Left lung (tissue), 4 donors: ENCODE measurements at regions not wholly inside any gene's neighbourhood (a gene's known extent, or its start where the extent isn't known, plus 50 kb on each side); places are given as distances from the start of the nearest gene placed in this dataset.

Source experiments
- ATAC-seq: fragments of 200-7000 bp; cut with Tn5 transposase; one replicate; pipeline ENCODE4 v1.9.1; 2020; ENCODE audit warnings: moderate library complexity
- DNase-seq, 4 donors: peaks; one replicate each; pipeline ENCODE4 v3.0.0-alpha.2; 2013 to 2020
- H3K27ac ChIP-seq, 2 donors: fragments of 200-600 bp; sonication (generic) in 1 of 2; one replicate each; pipeline versions ENCODE4 v1.5.0 to v1.8.0; 2020 to 2021
- H3K27me3 ChIP-seq, 2 donors: fragments of 200-600 bp; sonication (generic) in 1 of 2; one replicate each; pipeline versions ENCODE4 v1.5.0 to v1.8.0; 2020 to 2021
- H3K36me3 ChIP-seq, 2 donors: fragments of 200-600 bp; sonication (generic) in 1 of 2; one replicate each; pipeline versions ENCODE4 v1.5.0 to v1.8.0; 2020 to 2021
- H3K4me1 ChIP-seq, 2 donors: fragments of 200-600 bp; one replicate each; pipeline ENCODE4 v1.8.0; 2021
- H3K4me3 ChIP-seq, 2 donors: fragments of 200-600 bp; sonication (generic) in 1 of 2; one replicate each; pipeline versions ENCODE4 v1.5.0 to v1.8.0; 2020 to 2021; ENCODE audit warnings: mild to moderate bottlenecking in 1 of 2
- H3K9me3 ChIP-seq, 2 donors: fragments of 200-600 bp; sonication (generic) in 1 of 2; one replicate each; pipeline versions ENCODE4 v1.5.0 to v1.8.0; 2020 to 2021
- intact Hi-C, 2 donors: fragments of 100-400 bp; cut with DNase I; formaldehyde crosslinking; loops; one replicate each; pipeline versions ENCODE4 v1.11.2 to v1.14.2; 2022
- TF ChIP-seq, protein P1 (sequence below), 2 donors: fragments of 200-600 bp; sonication (generic) in 1 of 2; IDR thresholded peaks; one replicate each; pipeline versions ENCODE4 v1.5.0 to v1.8.0; 2021; ENCODE audit warnings: antibody characterized with exemption in 2 of 2
- donor health status: DM: no; HTN: yes; CAD: no.
- donor health status: DM: no; HTN: no; CAD: no.

DNA sequence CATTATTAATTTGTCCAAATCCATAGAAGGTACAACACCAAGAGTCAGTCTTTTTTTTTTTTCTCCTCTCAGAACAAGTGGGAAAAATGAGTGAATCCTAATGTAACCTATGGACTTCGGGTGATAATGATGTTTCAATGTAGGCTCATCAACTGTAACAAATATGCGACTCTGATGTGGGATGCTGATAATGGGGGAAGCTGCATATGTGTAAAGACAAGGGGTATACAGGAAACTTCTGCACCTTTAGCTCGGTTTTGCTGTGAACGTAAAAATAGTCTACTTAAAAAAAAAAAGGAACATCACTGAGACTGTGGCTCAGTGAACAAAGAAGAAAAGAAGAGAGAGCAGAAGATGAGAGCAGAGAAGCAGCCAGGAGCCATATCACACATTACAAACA lies 78.3 kb upstream of the ARHGAP32 start:
- no peak overlapping the region for H3K27ac ChIP-seq
- ATAC-seq (no peak), DNase-seq (no peak)
- TF ChIP-seq, protein P1, sequence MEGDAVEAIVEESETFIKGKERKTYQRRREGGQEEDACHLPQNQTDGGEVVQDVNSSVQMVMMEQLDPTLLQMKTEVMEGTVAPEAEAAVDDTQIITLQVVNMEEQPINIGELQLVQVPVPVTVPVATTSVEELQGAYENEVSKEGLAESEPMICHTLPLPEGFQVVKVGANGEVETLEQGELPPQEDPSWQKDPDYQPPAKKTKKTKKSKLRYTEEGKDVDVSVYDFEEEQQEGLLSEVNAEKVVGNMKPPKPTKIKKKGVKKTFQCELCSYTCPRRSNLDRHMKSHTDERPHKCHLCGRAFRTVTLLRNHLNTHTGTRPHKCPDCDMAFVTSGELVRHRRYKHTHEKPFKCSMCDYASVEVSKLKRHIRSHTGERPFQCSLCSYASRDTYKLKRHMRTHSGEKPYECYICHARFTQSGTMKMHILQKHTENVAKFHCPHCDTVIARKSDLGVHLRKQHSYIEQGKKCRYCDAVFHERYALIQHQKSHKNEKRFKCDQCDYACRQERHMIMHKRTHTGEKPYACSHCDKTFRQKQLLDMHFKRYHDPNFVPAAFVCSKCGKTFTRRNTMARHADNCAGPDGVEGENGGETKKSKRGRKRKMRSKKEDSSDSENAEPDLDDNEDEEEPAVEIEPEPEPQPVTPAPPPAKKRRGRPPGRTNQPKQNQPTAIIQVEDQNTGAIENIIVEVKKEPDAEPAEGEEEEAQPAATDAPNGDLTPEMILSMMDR (IDR thresholded peaks at IDR 0.05) = no peak
- no peaks in the 10 kb centered on the region for H3K27me3 ChIP-seq
- no peaks in the 10 kb centered on the region for H3K36me3 ChIP-seq
- H3K4me3 ChIP-seq = no peak overlapping the region
- peaks cover 0 to 9% of the 10 kb centered on the region in 2 donors for H3K4me1 ChIP-seq
- intact Hi-C loops = no loop called here
- no peaks in the 10 kb centered on the region for H3K9me3 ChIP-seq

DNA sequence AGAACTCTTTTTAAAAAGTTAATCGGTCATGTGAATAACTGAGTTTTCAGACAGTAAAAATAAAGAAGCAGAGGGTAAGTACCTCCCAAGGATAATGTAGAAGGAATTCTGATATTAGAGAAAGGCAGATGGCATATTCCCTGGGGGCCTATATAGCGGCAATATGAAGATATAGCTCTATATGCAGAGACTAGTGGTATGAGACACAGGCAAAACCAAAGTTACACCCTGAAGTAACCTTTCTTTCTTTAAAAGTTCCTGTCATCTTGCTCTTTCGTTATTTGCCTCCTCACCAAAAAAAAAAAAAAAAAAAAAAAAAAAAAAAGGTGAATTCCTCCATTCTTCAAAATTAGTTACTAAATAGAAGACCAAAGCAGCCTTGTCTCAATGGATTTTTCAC lies 76.2 kb upstream of the ARHGAP32 start:
- intact Hi-C loops = no loop called here
- no peaks in the 10 kb centered on the region for H3K9me3 ChIP-seq
- H3K36me3 ChIP-seq = no peaks in the 10 kb centered on the region
- TF ChIP-seq, protein P1 (IDR thresholded peaks at IDR 0.05) = no peak
- H3K27me3 ChIP-seq = no peaks in the 10 kb centered on the region
- DNase-seq = no peak
- no peak overlapping the region for H3K27ac ChIP-seq
- no peak for ATAC-seq
- H3K4me3 ChIP-seq = no peak overlapping the region
- peaks cover 0 to 8% of the 10 kb centered on the region in 2 donors for H3K4me1 ChIP-seq

DNA sequence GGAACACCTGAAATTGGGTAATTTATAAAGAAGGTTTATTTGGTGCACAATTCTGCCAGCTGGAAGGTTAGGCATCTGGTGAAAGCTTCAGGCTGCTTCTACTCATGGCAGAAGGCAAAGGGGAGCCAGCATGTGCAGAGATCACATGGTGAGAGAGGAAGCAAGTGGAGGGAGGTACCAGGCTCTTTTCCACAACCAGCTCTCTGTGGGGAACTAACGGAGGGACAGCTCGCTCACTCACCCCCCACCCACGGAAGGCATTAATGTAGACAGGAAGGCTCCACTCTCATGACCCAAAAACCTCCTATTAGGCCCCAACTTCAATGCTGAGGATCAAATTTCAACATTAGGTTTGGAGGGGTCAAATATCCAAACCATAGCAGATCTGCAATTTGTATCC lies 75.6 kb upstream of the ARHGAP32 start:
- intact Hi-C loops = no loop called here
- H3K36me3 ChIP-seq = no peaks in the 10 kb centered on the region
- no peaks in the 10 kb centered on the region for H3K27me3 ChIP-seq
- peaks cover 0 to 8% of the 10 kb centered on the region in 2 donors for H3K4me1 ChIP-seq
- ATAC-seq = no peak
- TF ChIP-seq, protein P1 (IDR thresholded peaks at IDR 0.05) = no peak
- H3K4me3 ChIP-seq = no peak overlapping the region
- H3K27ac ChIP-seq = no peak overlapping the region
- no peak for DNase-seq
- H3K9me3 ChIP-seq = no peaks in the 10 kb centered on the region

DNA sequence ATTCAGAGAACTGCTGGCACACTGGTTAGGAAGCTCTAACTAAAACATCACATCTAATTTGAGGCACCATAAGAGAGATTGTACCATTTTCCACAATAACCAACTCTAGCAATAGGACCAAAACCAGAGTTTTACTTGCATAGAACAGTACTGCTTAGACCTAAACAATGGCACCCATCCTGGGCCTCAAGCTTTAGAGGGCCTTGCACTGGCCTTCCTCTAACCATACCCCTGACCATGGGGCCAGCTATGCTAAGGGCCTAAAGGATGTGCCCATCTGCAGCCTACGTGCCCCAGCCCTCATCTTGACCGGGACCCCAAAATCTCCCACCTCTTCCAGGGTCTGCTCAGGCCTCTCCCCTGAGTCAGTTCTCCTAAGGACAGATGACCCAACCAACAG lies 74.4 kb upstream of the ARHGAP32 start:
- no peak for ATAC-seq
- H3K27ac ChIP-seq = no peak overlapping the region
- H3K9me3 ChIP-seq = no peaks in the 10 kb centered on the region
- TF ChIP-seq, protein P1 (IDR thresholded peaks at IDR 0.05) = no peak
- H3K4me1 ChIP-seq = peaks cover 0 to 8% of the 10 kb centered on the region in 2 donors
- DNase-seq = no peak
- no peak overlapping the region for H3K4me3 ChIP-seq
- no peaks in the 10 kb centered on the region for H3K36me3 ChIP-seq
- H3K27me3 ChIP-seq = no peaks in the 10 kb centered on the region
- intact Hi-C loops = no loop called here

DNA sequence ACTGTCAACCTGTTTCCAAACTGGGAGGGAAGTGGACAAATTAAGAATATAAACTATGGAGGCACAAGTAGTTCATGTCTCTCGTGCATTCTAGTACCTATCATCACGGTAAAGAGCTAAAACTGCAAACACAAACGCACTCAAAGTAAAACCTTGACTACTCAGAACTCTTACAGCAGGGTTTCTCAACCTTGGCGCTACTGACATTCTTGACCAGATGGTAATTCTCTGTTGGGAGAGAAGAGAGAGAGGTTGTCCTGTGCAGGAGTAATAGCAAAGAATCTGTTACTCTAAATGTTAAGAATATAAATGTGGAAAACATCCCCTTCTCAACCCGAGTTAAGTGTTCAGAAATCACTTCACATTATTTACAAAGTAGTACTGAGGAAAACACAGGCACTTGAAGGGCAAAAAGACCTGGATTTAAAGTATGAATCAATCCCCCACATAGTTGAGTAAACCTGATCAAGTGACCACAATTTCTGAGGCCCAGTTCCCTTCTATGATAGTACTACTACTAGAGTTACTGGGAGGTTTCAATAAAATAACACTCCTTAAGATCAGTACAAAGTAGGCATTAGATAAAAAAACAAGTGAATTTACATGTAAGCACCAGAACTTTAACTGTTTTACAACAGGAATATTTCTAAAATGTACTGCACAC lies 73.1 kb upstream of the ARHGAP32 start:
- intact Hi-C loops = no loop called here
- peaks cover 0 to 8% of the 10 kb centered on the region in 2 donors for H3K4me1 ChIP-seq
- DNase-seq (no peak), ATAC-seq (peak; percentile 91)
- H3K27me3 ChIP-seq = no peaks in the 10 kb centered on the region
- no peaks in the 10 kb centered on the region for H3K36me3 ChIP-seq
- H3K27ac ChIP-seq = no peak overlapping the region
- H3K4me3 ChIP-seq = no peak overlapping the region
- H3K9me3 ChIP-seq = no peaks in the 10 kb centered on the region
- TF ChIP-seq, protein P1 (IDR thresholded peaks at IDR 0.05) = no peak
